Smooth muscle cell (in vitro differentiated cells): ENCODE measurements at regions not wholly inside any gene's neighbourhood (a gene's known extent, or its start where the extent isn't known, plus 50 kb on each side); places are given as distances from the start of the nearest gene placed in this dataset.

Experiments
- DNase-seq: peaks from one replicate; lab custom pipeline; 2025; ENCODE audit not compliant: unreplicated experiment; lab: John Stamatoyannopoulos, UW
- H2AFZ ChIP-seq: fragments of 200-600 bp; sonication (generic); 2 replicates; pipeline ENCODE4 v1.6.0; 2016; ENCODE audit warnings: antibody characterized with exemption, low read depth, mild to moderate bottlenecking
- H3F3A ChIP-seq: fragments of 200-600 bp; sonication (generic); 2 replicates; pipeline ENCODE4 v1.6.0; 2017; ENCODE audit warnings: antibody characterized with exemption, low read depth
- H3K27ac ChIP-seq: fragments of 200-600 bp; sonication (generic); 2 replicates; pipeline ENCODE4 v1.5.1; 2016; ENCODE audit warnings: low read depth, mild to moderate bottlenecking
- H3K27me3 ChIP-seq: fragments of 200-600 bp; sonication (generic); 2 replicates; pipeline ENCODE4 v1.6.1; 2016; ENCODE audit warnings: low read depth, mild to moderate bottlenecking
- H3K36me3 ChIP-seq: fragments of 200-600 bp; sonication (generic); 2 replicates; pipeline ENCODE4 v1.5.1; 2016; ENCODE audit warnings: low read depth
- H3K4me1 ChIP-seq: fragments of 200-600 bp; sonication (generic); 2 replicates; pipeline ENCODE4 v1.5.1; 2016; ENCODE audit warnings: low read depth
- H3K4me2 ChIP-seq: fragments of 200-600 bp; sonication (generic); 2 replicates; pipeline ENCODE4 v1.6.0; 2016; ENCODE audit warnings: mild to moderate bottlenecking
- H3K4me3 ChIP-seq: fragments of 200-600 bp; sonication (generic); 2 replicates; pipeline ENCODE4 v1.5.1; 2016; ENCODE audit warnings: mild to moderate bottlenecking
- H3K79me2 ChIP-seq: fragments of 200-600 bp; sonication (generic); 2 replicates; pipeline ENCODE4 v1.6.0; 2016; ENCODE audit warnings: low read depth, mild to moderate bottlenecking
- H3K9ac ChIP-seq: fragments of 200-600 bp; sonication (generic); 2 replicates; pipeline ENCODE4 v1.6.0; 2016; ENCODE audit warnings: low read depth
- H3K9me3 ChIP-seq: fragments of 200-600 bp; sonication (generic); replicated peaks from 2 replicates; pipeline ENCODE4 v1.5.1; 2016; ENCODE audit warnings: low read depth
- H4K20me1 ChIP-seq: fragments of 200-600 bp; sonication (generic); 2 replicates; pipeline ENCODE4 v1.6.0; 2016; ENCODE audit warnings: low read depth
- CTCF ChIP-seq: fragments of 200-600 bp; sonication (generic); IDR thresholded peaks from 2 replicates; pipeline ENCODE4 v1.5.1; 2017; ENCODE audit warnings: borderline replicate concordance, mild to moderate bottlenecking, antibody characterized with exemption; ENCODE audit not compliant: insufficient read depth, poor library complexity, severe bottlenecking
- WGBS: methylation state at CpG from one replicate; pipeline ENCODE4 v1.1.7; 2016; ENCODE audit warnings: low lambda C conversion rate; 5-methylcytosine and 5-hydroxymethylcytosine counted together

DNA sequence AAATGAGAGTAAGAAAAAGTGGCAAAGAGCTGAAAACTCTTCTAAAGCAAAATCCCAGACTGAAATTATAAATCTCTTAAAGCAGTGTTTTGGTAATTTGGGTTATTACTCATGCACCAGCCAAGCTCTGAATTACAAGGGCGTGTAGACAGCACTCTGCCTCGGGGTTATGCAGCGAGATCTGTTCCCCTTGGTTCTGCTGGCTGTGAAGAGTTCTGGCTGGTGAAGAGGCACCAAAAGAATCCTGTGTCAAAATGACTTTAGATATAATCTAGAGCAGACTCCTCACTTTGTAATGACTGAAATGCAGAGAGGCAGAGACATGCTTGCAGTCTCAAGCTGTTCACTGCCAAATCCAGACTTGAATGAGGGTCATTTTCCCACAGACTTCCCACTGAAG, 461.8 kb upstream of the CXADR start:
- no peak for DNase-seq
- H3K9ac ChIP-seq: peak overlapping the region; percentile 35
- H3K36me3 ChIP-seq: no peaks in the 10 kb centered on the region
- H3K4me1 ChIP-seq: peaks cover 23% of the 10 kb centered on the region
- peak overlapping the region; percentile 68 for H3K27ac ChIP-seq
- H3K79me2 ChIP-seq: no peaks in the 10 kb centered on the region
- no peaks in the 10 kb centered on the region for H3K9me3 ChIP-seq
- no peaks in the 10 kb centered on the region for H3F3A ChIP-seq
- peak overlapping the region; percentile 34 for H2AFZ ChIP-seq
- no peaks in the 10 kb centered on the region for H3K27me3 ChIP-seq
- 1% methylated on average over 3 of the region's 3 CpGs for WGBS
- H4K20me1 ChIP-seq: no peaks in the 10 kb centered on the region
- peak overlapping the region; percentile 69 for H3K4me2 ChIP-seq
- TF ChIP-seq CTCF: no peak
- peak overlapping the region; percentile 3 for H3K4me3 ChIP-seq

- no peaks in the 10 kb centered on the region for H3K79me2 ChIP-seq
- H3K4me3 ChIP-seq: no peak overlapping the region
- H3K9ac ChIP-seq: no peak overlapping the region
- no peaks in the 10 kb centered on the region for H3K27me3 ChIP-seq
- H3K27ac ChIP-seq: no peak overlapping the region
- H2AFZ ChIP-seq: peak overlapping the region; percentile 65
- H3F3A ChIP-seq: no peaks in the 10 kb centered on the region
- no peaks in the 10 kb centered on the region for H4K20me1 ChIP-seq
- no peaks in the 10 kb centered on the region for H3K9me3 ChIP-seq
- H3K36me3 ChIP-seq: no peaks in the 10 kb centered on the region
- 50% methylated on average over 7 of the region's 7 CpGs for WGBS
- no peak overlapping the region for H3K4me2 ChIP-seq
- DNase-seq: no peak
- TF ChIP-seq CTCF: no peak
- peaks cover 23% of the 10 kb centered on the region for H3K4me1 ChIP-seq
These were observed 459.5 kb upstream of the CXADR start for GRCh38 chr21:17053321-17053720.

GRCh38 chr21:17059936-17060335, 452.9 kb upstream of the CXADR start:
- H3K9me3 ChIP-seq: no peaks in the 10 kb centered on the region
- H4K20me1 ChIP-seq: no peaks in the 10 kb centered on the region
- no peaks in the 10 kb centered on the region for H3K79me2 ChIP-seq
- no peaks in the 10 kb centered on the region for H3F3A ChIP-seq
- H3K4me3 ChIP-seq: no peak overlapping the region
- no peak overlapping the region for H3K4me2 ChIP-seq
- 95% methylated on average over 1 of the region's 1 CpG for WGBS
- no peak for TF ChIP-seq CTCF
- no peaks in the 10 kb centered on the region for H3K36me3 ChIP-seq
- H3K9ac ChIP-seq: no peak overlapping the region
- DNase-seq: no peak
- no peak overlapping the region for H3K27ac ChIP-seq
- no peaks in the 10 kb centered on the region for H3K27me3 ChIP-seq
- no peak overlapping the region for H2AFZ ChIP-seq
- no peaks in the 10 kb centered on the region for H3K4me1 ChIP-seq

- Histone ChIP-seq H3K4me1 (no peaks in the 10 kb centered on the region), H4K20me1 (no peaks in the 10 kb centered on the region), H3K36me3 (no peaks in the 10 kb centered on the region), H3K79me2 (no peaks in the 10 kb centered on the region), H3K27ac (no peak overlapping the region), H3K9ac (no peak overlapping the region), H3K27me3 (no peaks in the 10 kb centered on the region), H3F3A (no peaks in the 10 kb centered on the region), H2AFZ (no peak overlapping the region), H3K4me2 (no peak overlapping the region), H3K4me3 (no peak overlapping the region), H3K9me3 (no peaks in the 10 kb centered on the region)
- no peak for DNase-seq
- TF ChIP-seq CTCF: no peak
These were observed 446.8 kb upstream of the CXADR start for GRCh38 chr21:17066006-17066405.
